ENCODE measurements at regions not wholly inside any gene's neighbourhood (a gene's known extent, or its start where the extent isn't known, plus 50 kb on each side); places are given as distances from the start of the nearest gene placed in this dataset.
"Not testable (repeated sequence)": the region's sequence is repeated elsewhere in the genome, so short reads cannot be mapped to it uniquely, and the experiment has no call there.

GRCh38 chr10:62590306-62590705 is 214.2 kb upstream of the ADO start:
- TF ChIP-seq FOXM1 (IDR thresholded peaks at IDR 0.05; ENCODE audit: borderline replicate concordance) = no peak
- no peak for TF ChIP-seq TARDBP (IDR thresholded peaks at IDR 0.05)
- no peak for TF ChIP-seq ARNT (IDR thresholded peaks at IDR 0.05)
- no peak for TF ChIP-seq HDGF (IDR thresholded peaks at IDR 0.05; ENCODE audit: borderline replicate concordance)
- CTCF ChIA-PET = no interaction called here
- POLR2A ChIA-PET = no interaction called here
- no peak for DNase-seq (ENCODE audit: extremely low spot score)

GRCh38 chr10:62594093-62594520 is 210.4 kb upstream of the ADO start:
- peak; percentile 62 for DNase-seq (ENCODE audit: extremely low spot score)
- TF ChIP-seq TARDBP (IDR thresholded peaks at IDR 0.05) (no peak), PKNOX1 (IDR thresholded peaks at IDR 0.05) (0 out of 2 replicates have a peak, but pooled peaks have one; percentile 10)

GRCh38 chr10:62597226-62597625 is 207.3 kb upstream of the ADO start:
- DNase-seq (ENCODE audit: extremely low spot score) = no peak
- CTCF ChIA-PET = interaction anchor here (0.6 kb wide), 1 partner anchor 55 kb away, joined by 3 read pairs; no protein-coding TSS in a partner anchor
- TF ChIP-seq PKNOX1 (IDR thresholded peaks at IDR 0.05) (no peak), ELF4 (IDR thresholded peaks at IDR 0.05) (no peak), ARNT (IDR thresholded peaks at IDR 0.05) (no peak), BHLHE40 (IDR thresholded peaks at IDR 0.05; ENCODE audit: borderline replicate concordance) (no peak), SUZ12 (IDR thresholded peaks at IDR 0.05) (no peak), SP1 (IDR thresholded peaks at IDR 0.05) (no peak), FOXA1 (IDR thresholded peaks at IDR 0.05) (no peak), CTBP1 (IDR thresholded peaks at IDR 0.05; ENCODE audit: borderline replicate concordance) (no peak), FOXM1 (IDR thresholded peaks at IDR 0.05; ENCODE audit: borderline replicate concordance) (no peak), LEF1 (IDR thresholded peaks at IDR 0.05; ENCODE audit: borderline replicate concordance) (no peak), TARDBP (IDR thresholded peaks at IDR 0.05) (no peak), L3MBTL2 (conservative IDR thresholded peaks at IDR 0.05) (no peak), ZNF384 (IDR thresholded peaks at IDR 0.05) (no peak)
- POLR2A ChIA-PET = no interaction called here

More at GRCh38 chr10:62594093-62594520, 210.4 kb upstream of the ADO start:
- ChIA-PET POLR2A (no interaction called here), CTCF (interaction anchor here (0.6 to 0.7 kb wide), 2 partner anchors 157 to 329 kb away, joined by 4 to 8 read pairs; no protein-coding TSS in a partner anchor)

- POLR2A ChIA-PET = no interaction called here
- TF ChIP-seq SP1 (IDR thresholded peaks at IDR 0.05) (no peak), FOXA1 (IDR thresholded peaks at IDR 0.05) (no peak), FOXK2 (IDR thresholded peaks at IDR 0.05) (no peak), HDGF (IDR thresholded peaks at IDR 0.05; ENCODE audit: borderline replicate concordance) (no peak), NFRKB (IDR thresholded peaks at IDR 0.05) (no peak), SUZ12 (IDR thresholded peaks at IDR 0.05) (no peak), FOXM1 (IDR thresholded peaks at IDR 0.05; ENCODE audit: borderline replicate concordance) (no peak)
- CTCF ChIA-PET = no interaction called here
- DNase-seq (ENCODE audit: extremely low spot score) = no peak
These were observed 205.4 kb upstream of the ADO start for GRCh38 chr10:62599161-62599560.

- POLR2A ChIA-PET, CTCF ChIA-PET: not testable (repeated sequence)
These were observed 198.0 kb upstream of the ADO start for GRCh38 chr10:62606551-62606950.

GRCh38 chr10:62608189-62608875 is 196.2 kb upstream of the ADO start:
- ChIA-PET POLR2A (interaction anchor here (1.0 to 1.5 kb wide), 2 partner anchors 28 to 524 kb away, joined by 3 to 6 read pairs; partner anchors contain the start of gene NRBF2), CTCF (interaction anchor here (0.6 to 1.5 kb wide), 2 partner anchors 549 to 825 kb away, joined by 3 to 4 read pairs; no protein-coding TSS in a partner anchor)
- DNase-seq (ENCODE audit: extremely low spot score) = not testable (repeated sequence)

More at GRCh38 chr10:62606551-62606950, 198.0 kb upstream of the ADO start:
- not testable (repeated sequence) for DNase-seq (ENCODE audit: extremely low spot score)

- POLR2A ChIA-PET = interaction anchor here (0.9 kb wide), 1 partner anchor 207 kb away, joined by 3 read pairs; no protein-coding TSS in a partner anchor
- no peak for TF ChIP-seq FOXK2 (IDR thresholded peaks at IDR 0.05)
- TF ChIP-seq SP1 (IDR thresholded peaks at IDR 0.05) = no peak
- no peak for TF ChIP-seq LEF1 (IDR thresholded peaks at IDR 0.05; ENCODE audit: borderline replicate concordance)
- no peak for TF ChIP-seq ELF4 (IDR thresholded peaks at IDR 0.05)
- TF ChIP-seq SUZ12 (IDR thresholded peaks at IDR 0.05) = no peak
- TF ChIP-seq NFRKB (IDR thresholded peaks at IDR 0.05) = no peak
- TF ChIP-seq TARDBP (IDR thresholded peaks at IDR 0.05) = no peak
- TF ChIP-seq BHLHE40 (IDR thresholded peaks at IDR 0.05; ENCODE audit: borderline replicate concordance) = no peak
- TF ChIP-seq PKNOX1 (IDR thresholded peaks at IDR 0.05) = no peak
- no peak for TF ChIP-seq FOXA1 (IDR thresholded peaks at IDR 0.05)
- TF ChIP-seq CTBP1 (IDR thresholded peaks at IDR 0.05; ENCODE audit: borderline replicate concordance) = no peak
- TF ChIP-seq HDGF (IDR thresholded peaks at IDR 0.05; ENCODE audit: borderline replicate concordance) = no peak
- TF ChIP-seq ARNT (IDR thresholded peaks at IDR 0.05) = no peak
- no peak for TF ChIP-seq L3MBTL2 (conservative IDR thresholded peaks at IDR 0.05)
- no peak for TF ChIP-seq FOXM1 (IDR thresholded peaks at IDR 0.05; ENCODE audit: borderline replicate concordance)
- CTCF ChIA-PET = interaction anchor here (0.6 to 2.7 kb wide), 11 partner anchors 9 to 736 kb away, joined by 3 to 12 read pairs (median 4); partner anchors contain the start of genes ADO and EGR2
- DNase-seq (ENCODE audit: extremely low spot score) = peak; percentile 61
These were observed 193.8 kb upstream of the ADO start for GRCh38 chr10:62610649-62611229.
